ENCODE measurements at regions not wholly inside any gene's neighbourhood (a gene's known extent, or its start where the extent isn't known, plus 50 kb on each side); places are given as distances from the start of the nearest gene placed in this dataset.

DNA sequence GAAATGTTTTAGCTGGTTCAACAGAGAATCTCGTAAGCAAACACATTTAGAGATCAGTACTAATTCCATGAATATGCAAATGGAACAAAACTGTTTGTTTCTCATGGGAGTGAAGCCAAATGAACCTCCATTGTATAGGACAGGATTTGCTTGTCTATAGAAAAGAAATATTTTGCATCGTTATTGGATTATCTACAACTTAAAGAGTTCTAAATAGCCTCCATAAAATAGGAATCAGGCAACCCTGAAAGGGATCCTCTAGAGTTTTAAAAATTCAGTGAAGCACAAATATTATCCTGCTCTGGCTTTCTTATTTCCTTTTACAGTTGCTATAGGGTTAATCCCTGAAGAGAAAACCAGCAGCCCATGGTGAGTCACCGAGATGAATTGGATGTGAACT lies 378.4 kb upstream of the NRXN1 start:
- H3K27ac ChIP-seq (ENCODE audit: extremely low read depth, low read depth, low read length): no peak overlapping the region
- ChIA-PET POLR2A (no interaction called here), CTCF (no interaction called here)
- H3K4me1 ChIP-seq (ENCODE audit: control insufficient read depth, insufficient read depth, low read length): no peaks in the 10 kb centered on the region
- H3K36me3 ChIP-seq (ENCODE audit: control insufficient read depth in 2 of 2, insufficient read depth in 1 of 2, low read length in 2 of 2): no peaks in the 10 kb centered on the region
- H3K4me3 ChIP-seq (ENCODE audit: low read depth, low read length): no peak overlapping the region
- TF ChIP-seq ZNF426 (tag by site-specific recombination; IDR thresholded peaks at IDR 0.05): no peak
- TF ChIP-seq ZNF776 (tag by site-specific recombination; IDR thresholded peaks at IDR 0.05; ENCODE audit: borderline replicate concordance): no peak
- TF ChIP-seq ZNF664 (tag by site-specific recombination; IDR thresholded peaks at IDR 0.05): no peak
- TF ChIP-seq KLF7 (tag by site-specific recombination; IDR thresholded peaks at IDR 0.05; ENCODE audit: borderline replicate concordance): no peak
- TF ChIP-seq ZFP41 (tag by site-specific recombination; IDR thresholded peaks at IDR 0.05; ENCODE audit: borderline replicate concordance): no peak
- TF ChIP-seq BCL11A (tag by site-specific recombination; IDR thresholded peaks at IDR 0.05; ENCODE audit: low read depth): no peak
- TF ChIP-seq OVOL3 (tag by site-specific recombination; IDR thresholded peaks at IDR 0.05): no peak
- TF ChIP-seq, protein P1, sequence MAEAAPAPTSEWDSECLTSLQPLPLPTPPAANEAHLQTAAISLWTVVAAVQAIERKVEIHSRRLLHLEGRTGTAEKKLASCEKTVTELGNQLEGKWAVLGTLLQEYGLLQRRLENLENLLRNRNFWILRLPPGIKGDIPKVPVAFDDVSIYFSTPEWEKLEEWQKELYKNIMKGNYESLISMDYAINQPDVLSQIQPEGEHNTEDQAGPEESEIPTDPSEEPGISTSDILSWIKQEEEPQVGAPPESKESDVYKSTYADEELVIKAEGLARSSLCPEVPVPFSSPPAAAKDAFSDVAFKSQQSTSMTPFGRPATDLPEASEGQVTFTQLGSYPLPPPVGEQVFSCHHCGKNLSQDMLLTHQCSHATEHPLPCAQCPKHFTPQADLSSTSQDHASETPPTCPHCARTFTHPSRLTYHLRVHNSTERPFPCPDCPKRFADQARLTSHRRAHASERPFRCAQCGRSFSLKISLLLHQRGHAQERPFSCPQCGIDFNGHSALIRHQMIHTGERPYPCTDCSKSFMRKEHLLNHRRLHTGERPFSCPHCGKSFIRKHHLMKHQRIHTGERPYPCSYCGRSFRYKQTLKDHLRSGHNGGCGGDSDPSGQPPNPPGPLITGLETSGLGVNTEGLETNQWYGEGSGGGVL (tag by site-specific recombination; IDR thresholded peaks at IDR 0.05): no peak
- TF ChIP-seq, protein P2, sequence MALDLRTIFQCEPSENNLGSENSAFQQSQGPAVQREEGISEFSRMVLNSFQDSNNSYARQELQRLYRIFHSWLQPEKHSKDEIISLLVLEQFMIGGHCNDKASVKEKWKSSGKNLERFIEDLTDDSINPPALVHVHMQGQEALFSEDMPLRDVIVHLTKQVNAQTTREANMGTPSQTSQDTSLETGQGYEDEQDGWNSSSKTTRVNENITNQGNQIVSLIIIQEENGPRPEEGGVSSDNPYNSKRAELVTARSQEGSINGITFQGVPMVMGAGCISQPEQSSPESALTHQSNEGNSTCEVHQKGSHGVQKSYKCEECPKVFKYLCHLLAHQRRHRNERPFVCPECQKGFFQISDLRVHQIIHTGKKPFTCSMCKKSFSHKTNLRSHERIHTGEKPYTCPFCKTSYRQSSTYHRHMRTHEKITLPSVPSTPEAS (tag by site-specific recombination; IDR thresholded peaks at IDR 0.05): no peak
- TF ChIP-seq ZNF37A (tag by site-specific recombination; IDR thresholded peaks at IDR 0.05): no peak
- no peak for TF ChIP-seq PRDM2 (tag by site-specific recombination; IDR thresholded peaks at IDR 0.05; ENCODE audit: borderline replicate concordance)
- no peak for TF ChIP-seq ZSCAN16 (tag by site-specific recombination; IDR thresholded peaks at IDR 0.05)
- TF ChIP-seq REST (tag by site-specific recombination; IDR thresholded peaks at IDR 0.05): no peak
- H3K9me3 ChIP-seq (ENCODE audit: control insufficient read depth, insufficient read depth, low read depth, low read length): no peaks in the 10 kb centered on the region
